GM21367 (cell line): ENCODE measurements at regions not wholly inside any gene's neighbourhood (a gene's known extent, or its start where the extent isn't known, plus 50 kb on each side); places are given as distances from the start of the nearest gene placed in this dataset.

Experiments
- ATAC-seq: cut with Tn5 transposase; IDR thresholded peaks from one replicate; pipeline ENCODE4 v1.9.1; 2021; ENCODE audit not compliant: unreplicated experiment

DNA sequence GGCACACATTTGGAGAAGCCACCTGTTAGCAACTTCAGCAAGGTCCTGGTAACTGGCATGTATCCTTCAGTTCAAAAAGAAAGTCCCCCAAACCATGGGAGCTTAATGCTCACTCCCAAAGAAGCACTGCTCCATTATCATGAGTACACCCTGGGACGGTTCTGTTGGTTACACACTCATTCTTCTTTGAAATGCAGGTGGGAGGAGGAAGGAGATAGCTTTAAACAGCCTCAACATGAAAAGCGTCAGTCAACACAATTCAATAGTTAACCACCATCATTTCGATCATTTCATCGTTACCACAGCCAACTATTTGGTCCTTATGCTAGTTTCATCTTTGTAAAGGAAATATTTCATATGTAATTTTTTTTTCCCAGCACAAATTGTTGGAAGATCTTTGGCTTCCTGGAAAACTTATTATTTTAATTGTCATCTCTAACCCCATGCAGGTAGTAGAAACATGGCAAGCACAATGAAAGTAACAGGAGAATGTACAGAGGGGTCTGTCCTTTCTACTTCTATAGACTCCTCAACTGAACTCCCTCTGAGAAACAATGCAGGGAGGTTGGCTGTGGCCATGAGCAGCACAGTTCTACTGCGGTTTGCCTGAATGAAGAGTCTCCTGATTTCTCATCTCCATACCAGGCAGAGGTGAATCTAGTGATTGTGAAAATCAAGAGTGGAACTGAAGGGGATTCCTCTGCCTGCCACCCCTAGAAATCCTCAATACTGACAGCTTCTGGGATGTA lies 196.4 kb upstream of the FOXN3 start:
- ATAC-seq, result no peak

- ATAC-seq, result no peak
Observed at GRCh38 chr14:89609500-89610100, 192.6 kb upstream of the FOXN3 start.

DNA sequence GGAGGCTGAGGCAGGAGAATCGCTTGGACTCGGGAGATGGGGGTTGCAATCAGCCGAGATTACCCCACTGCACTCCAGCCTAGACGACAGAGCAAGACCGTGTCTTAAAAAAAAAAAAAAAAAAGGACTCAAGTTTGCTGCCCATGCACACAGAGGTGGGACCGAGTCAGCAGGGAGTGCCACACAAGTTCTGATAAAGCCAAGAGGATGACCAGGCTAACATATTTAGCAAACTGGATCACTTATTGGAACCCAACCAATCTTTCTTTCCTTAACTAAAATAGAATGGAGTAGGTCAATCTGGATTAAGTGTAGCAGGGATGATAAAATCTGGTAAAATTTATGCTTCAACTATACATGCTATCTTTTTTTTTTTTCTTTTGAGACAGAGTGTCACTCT lies 190.4 kb upstream of the FOXN3 start:
- ATAC-seq, result no peak

GRCh38 chr14:89603938-89604480 lies 187.0 kb upstream of the FOXN3 start:
- no peak for ATAC-seq

DNA sequence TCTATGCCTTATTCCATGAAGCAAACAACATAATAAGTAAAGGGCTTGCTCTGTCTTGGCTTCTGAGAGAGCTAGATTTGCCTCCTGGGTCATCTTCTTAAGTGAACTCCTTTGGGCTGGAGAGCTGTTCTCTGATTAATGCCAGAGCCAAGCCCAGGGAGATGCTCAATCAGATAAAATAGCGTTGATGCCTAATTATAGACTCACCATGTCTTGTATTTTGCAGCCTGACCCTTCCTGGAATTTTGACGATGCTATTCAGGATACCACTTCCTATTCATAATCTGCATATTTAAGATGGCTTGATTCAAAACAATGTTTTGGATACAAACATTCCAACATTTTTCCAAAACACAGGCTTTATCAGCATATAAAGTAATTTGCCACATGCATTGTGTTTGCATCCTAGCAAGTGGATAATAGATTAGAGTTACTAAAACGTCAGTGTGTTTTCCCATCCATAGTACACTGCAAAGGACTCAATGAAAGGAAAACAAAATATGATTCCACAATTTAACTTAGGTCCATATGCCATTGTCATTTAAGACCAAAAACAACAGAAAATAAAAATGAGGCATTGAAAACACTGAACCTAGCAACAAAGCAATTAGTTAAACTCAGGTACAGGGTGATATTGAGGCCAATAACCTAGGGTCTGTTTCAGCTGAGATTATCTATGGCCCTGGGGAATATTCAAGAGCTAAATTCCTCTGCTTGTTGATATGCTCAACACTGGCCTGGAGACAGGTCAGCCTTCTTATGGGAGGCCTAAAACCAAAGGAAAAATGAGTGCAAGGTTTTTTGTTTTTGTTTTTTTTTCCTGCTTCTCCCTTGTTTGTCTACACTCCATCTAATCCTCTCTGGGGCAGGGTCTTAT lies 184.2 kb upstream of the FOXN3 start:
- ATAC-seq, result no peak

DNA sequence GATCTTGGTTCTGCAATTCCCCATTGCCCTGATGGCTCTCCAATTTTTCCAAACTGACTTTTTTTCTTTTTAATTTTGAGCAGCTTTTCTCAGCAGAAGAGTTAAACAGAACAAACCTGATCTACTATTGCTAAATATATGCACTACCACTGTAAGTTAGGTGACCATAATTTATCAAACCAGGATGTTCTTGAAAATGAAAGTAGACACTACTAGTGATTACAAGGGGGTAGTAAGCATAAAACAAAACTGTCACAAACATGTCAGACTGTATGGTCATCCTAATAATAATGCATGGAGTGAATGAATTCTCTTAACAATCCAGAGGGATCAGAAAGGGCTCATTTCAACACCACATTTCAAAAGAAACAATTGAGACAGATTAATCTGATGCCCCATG lies 183.0 kb upstream of the FOXN3 start:
- no peak for ATAC-seq

GRCh38 chr14:89598548-89599186 lies 181.6 kb upstream of the FOXN3 start:
- no peak for ATAC-seq

- ATAC-seq, result no peak
Observed at GRCh38 chr14:89592961-89593360, 175.9 kb upstream of the FOXN3 start.

DNA sequence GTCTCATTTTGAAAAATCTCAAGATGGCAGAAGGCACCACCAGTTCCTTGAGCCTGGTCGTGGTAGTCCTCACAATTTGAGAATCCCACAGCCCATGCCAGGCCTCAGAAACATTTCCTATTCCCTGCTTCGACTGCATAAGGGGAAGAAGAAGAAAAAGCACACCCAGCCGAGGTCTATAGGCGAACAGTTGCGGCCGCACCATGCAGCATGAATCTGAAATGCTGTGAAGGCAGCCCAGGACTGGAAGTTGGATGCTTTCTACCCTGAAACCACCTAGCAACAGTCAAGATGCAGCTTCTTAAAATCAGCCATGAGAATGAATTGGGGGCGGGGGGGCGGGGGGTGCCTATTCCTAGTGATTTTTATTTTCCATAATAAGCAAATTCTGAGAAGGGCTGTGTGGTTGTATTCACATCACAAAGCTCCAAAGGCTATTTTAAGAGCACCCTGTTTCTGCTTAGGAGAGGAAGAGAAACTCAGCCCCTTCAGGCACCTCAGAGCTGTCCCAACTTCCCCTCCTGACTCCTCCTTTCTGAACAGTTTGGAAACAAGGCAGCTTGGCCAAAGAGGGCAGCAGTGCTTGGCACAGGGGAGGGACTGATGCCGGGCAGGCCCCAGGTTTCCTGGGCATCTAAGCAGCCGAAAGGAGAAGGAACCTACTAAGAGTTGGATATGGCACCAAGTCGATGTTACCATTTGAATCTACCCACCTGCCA lies 172.5 kb upstream of the FOXN3 start:
- peak; percentile 74 for ATAC-seq

- no peak for ATAC-seq
Observed at GRCh38 chr14:89588840-89589296, 171.8 kb upstream of the FOXN3 start.

DNA sequence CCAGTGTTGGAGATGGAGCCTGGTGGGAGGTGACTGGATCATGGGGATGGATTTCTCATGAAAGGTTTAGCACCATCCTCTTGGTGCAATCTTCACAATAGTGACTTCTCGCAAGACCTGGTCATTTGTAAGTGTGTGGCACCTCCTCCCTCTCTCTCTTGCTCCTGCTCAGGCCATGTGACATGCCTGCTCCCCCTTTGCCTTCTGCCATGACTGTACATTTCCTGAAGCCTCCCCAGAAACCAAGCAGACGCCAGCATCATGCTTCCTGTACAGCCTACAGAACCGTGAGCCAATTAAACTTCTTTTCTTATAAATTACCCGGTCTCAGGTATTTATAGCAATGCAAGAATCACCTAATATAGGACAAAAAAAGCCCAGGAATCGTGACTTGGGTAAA lies 171.0 kb upstream of the FOXN3 start:
- no peak for ATAC-seq

GRCh38 chr14:89587136-89587420 lies 170.0 kb upstream of the FOXN3 start:
- no peak for ATAC-seq

DNA sequence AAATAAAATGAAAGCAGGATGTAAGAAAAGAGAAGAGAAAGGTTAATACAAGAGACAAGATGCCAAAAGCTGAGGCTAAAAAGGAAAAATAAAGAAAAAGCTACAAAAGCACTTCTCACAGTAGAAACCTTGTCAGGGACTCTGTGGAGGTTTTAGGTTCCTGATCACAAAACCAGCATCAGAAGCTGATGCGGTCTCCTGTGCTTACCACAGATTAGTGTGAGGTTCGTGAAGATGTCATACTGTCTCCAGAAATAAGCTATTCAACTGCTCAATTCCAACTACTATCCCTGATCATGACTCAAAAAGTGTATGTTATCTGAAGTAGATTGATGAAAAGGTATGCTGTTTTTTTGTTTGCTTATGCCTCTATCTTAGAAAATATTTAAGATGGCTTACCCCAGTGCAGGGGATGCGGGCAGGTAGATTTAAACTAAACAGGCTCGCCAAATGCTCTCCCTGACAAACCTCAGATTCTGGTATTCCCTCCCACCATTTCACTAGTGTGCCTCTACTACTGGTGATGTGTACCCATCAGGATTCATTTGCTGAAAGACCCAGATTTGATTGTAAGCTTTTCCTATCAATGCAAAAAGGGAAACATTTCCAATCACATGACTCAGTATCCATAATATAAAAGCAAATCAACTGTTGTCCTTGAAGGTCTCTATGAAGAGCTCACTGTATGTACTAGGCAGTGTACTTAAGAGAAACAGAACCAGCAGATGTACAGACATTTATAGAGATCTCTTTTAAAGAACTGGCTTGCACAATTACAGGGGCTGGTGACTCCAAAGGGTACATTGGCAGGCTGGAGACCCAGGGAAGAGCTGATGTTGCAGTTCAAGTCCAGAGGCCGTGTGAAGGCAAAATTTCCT lies 169.5 kb upstream of the FOXN3 start:
- no peak for ATAC-seq

DNA sequence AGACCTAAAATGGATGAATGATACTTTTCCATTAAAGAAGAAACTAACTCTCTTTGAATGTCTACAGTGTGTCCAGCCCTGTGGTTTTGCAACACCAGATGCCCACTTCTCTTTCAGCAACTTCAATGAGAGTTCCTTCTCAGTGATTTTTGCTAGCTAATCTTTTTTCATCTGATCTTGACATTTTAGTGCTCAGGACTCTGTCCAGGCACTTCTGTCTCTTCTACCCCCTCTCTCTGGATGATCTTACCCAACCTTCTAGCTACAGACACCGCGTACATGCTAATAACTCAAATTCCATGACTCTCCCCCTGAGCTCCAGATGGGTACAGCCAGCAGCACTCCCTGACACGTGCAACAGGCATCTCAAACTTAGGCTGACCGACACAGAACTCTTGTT lies 161.1 kb upstream of the FOXN3 start:
- ATAC-seq, result no peak

DNA sequence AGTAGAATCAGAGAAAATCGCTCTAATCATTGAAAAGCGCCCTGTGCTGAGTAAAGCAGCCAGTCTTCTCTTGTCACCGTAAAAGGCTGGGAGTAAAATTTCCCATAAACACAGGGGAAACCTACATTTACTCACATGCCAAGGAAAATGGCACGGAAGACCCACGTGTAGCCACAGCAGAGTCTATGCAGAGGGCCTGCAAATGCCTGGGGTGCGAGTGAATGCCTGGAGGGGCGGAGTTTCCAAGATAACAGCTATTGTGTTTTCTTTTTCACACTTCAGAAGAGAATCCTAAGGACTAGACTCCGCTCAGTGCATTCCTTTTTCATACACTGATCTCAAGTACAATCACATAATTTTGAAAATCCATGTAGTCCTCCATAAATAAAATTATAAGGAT lies 159.9 kb upstream of the FOXN3 start:
- ATAC-seq, result no peak

- no peak for ATAC-seq
Observed at GRCh38 chr14:89576145-89576927, 159.3 kb upstream of the FOXN3 start.

DNA sequence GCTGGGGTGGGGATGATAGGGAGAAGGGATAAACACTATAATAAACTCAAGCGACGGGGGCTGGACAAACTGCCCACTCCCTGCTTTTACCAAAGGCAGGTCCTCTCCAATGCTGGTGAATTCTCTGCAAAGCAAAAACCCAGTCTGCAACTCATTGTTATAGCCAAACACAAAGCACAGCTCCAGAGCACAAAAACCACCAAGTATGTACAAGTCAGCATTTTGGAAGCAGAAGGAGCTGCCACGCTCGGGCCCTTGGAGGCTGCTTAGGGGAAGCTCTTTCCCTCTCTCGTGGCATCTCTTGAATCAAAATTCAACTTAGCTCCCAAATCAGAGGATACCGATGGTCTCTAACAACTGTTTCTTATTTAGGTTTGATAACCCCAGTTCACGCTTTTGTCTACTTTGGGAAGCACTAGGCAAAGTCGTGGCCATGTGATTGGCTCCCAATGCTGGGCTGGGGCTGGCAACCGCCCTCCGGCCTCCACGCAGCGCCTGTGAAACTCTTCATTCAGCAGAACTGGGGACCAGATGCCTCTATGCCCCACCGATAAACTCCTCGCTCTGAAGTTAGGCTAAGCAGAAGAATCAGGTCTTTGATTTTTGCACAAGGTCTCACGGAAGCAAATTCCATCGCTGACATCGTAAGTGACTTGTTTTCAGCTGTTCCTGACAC lies 158.5 kb upstream of the FOXN3 start:
- ATAC-seq, result no peak

GRCh38 chr14:89574420-89574819 lies 157.4 kb upstream of the FOXN3 start:
- ATAC-seq, result no peak

GRCh38 chr14:89573399-89573657 lies 156.3 kb upstream of the FOXN3 start:
- no peak for ATAC-seq
